ENCODE measurements at regions not wholly inside any gene's neighbourhood (a gene's known extent, or its start where the extent isn't known, plus 50 kb on each side); places are given as distances from the start of the nearest gene placed in this dataset.
A peak's percentile ranks its signal among the peaks of the same experiment; 100 is the strongest.
"Not testable (repeated sequence)": the region's sequence is repeated elsewhere in the genome, so short reads cannot be mapped to it uniquely, and the experiment has no call there.

GRCh38 chr12:85425349-85425612, 145.3 kb downstream of the ALX1 start:
- no peak for TF ChIP-seq ZFX (IDR thresholded peaks at IDR 0.05)
- no peak for TF ChIP-seq CTCF (conservative IDR thresholded peaks at IDR 0.05)
- H3K27ac ChIP-seq = no peak overlapping the region

GRCh38 chr12:85425926-85426325, 145.9 kb downstream of the ALX1 start:
- H3K27ac ChIP-seq = no peak overlapping the region
- no peak for TF ChIP-seq CTCF (conservative IDR thresholded peaks at IDR 0.05)
- no peak for TF ChIP-seq ZFX (IDR thresholded peaks at IDR 0.05)

- H3K27ac ChIP-seq = not testable (repeated sequence)
Observed at GRCh38 chr12:85433148-85433547, 153.1 kb downstream of the ALX1 start.

- TF ChIP-seq ZFX (IDR thresholded peaks at IDR 0.05) (no peak), CTCF (conservative IDR thresholded peaks at IDR 0.05) (no peak)
- H3K27ac ChIP-seq = no peak overlapping the region
Observed at GRCh38 chr12:85440271-85440670, 160.3 kb downstream of the ALX1 start.

GRCh38 chr12:85441025-85441424, 161.0 kb downstream of the ALX1 start:
- TF ChIP-seq ZFX (IDR thresholded peaks at IDR 0.05) = no peak
- TF ChIP-seq CTCF (conservative IDR thresholded peaks at IDR 0.05) = no peak

GRCh38 chr12:85441741-85442140, 161.7 kb downstream of the ALX1 start:
- H3K27ac ChIP-seq = no peak overlapping the region
- TF ChIP-seq ZFX (IDR thresholded peaks at IDR 0.05) (no peak), CTCF (conservative IDR thresholded peaks at IDR 0.05) (peak; percentile 44)

More at GRCh38 chr12:85441025-85441424, 161.0 kb downstream of the ALX1 start:
- H3K27ac ChIP-seq = no peak overlapping the region

- TF ChIP-seq CTCF (conservative IDR thresholded peaks at IDR 0.05) (no peak), ZFX (IDR thresholded peaks at IDR 0.05) (no peak)
- H3K27ac ChIP-seq = no peak overlapping the region
Observed at GRCh38 chr12:85445060-85445938, 165.3 kb downstream of the ALX1 start.

GRCh38 chr12:85448031-85448430, 168.0 kb downstream of the ALX1 start:
- TF ChIP-seq ZFX (IDR thresholded peaks at IDR 0.05) = no peak
- no peak for TF ChIP-seq CTCF (conservative IDR thresholded peaks at IDR 0.05)
- H3K27ac ChIP-seq = no peak overlapping the region

Measured in C4-2B (cell line).